Mesothelial cell of epicardium (in vitro differentiated cells): ENCODE measurements at regions not wholly inside any gene's neighbourhood (a gene's known extent, or its start where the extent isn't known, plus 50 kb on each side); places are given as distances from the start of the nearest gene placed in this dataset.
"Not testable (repeated sequence)": the region's sequence is repeated elsewhere in the genome, so short reads cannot be mapped to it uniquely, and the experiment has no call there.

ENCODE experiments used
- DNase-seq, 2 experiments: peaks; one replicate each; pipeline ENCODE4 v3.0.0; 2021; ENCODE audit warnings: low spot score in 2 of 2; ENCODE audit not compliant: unreplicated experiment in 2 of 2
- H3K27ac Mint-ChIP-seq: 2 replicates; pipeline ENCODE4 v1.8.0; 2021; ENCODE audit warnings: mixed read lengths
- H3K27me3 Mint-ChIP-seq: 2 replicates; pipeline ENCODE4 v1.8.0; 2021; ENCODE audit warnings: low read depth, mixed read lengths
- H3K36me3 Mint-ChIP-seq: 2 replicates; pipeline ENCODE4 v1.8.0; 2021; ENCODE audit warnings: mixed read lengths
- H3K4me1 Mint-ChIP-seq: 2 replicates; pipeline ENCODE4 v1.8.0; 2021; ENCODE audit warnings: mixed read lengths
- H3K4me3 Mint-ChIP-seq: 2 replicates; pipeline ENCODE4 v1.8.0; 2021; ENCODE audit warnings: mild to moderate bottlenecking, moderate library complexity, mixed read lengths
- H3K9me3 Mint-ChIP-seq: 2 replicates; pipeline ENCODE4 v1.8.0; 2021; ENCODE audit warnings: mixed read lengths
- TF ChIP-seq, protein P1 (sequence below): fragments of 200-600 bp; sonication (generic); IDR thresholded peaks from one replicate; pipeline ENCODE4 v1.5.0; 2021; ENCODE audit warnings: antibody characterized with exemption; ENCODE audit not compliant: unreplicated experiment

DNA sequence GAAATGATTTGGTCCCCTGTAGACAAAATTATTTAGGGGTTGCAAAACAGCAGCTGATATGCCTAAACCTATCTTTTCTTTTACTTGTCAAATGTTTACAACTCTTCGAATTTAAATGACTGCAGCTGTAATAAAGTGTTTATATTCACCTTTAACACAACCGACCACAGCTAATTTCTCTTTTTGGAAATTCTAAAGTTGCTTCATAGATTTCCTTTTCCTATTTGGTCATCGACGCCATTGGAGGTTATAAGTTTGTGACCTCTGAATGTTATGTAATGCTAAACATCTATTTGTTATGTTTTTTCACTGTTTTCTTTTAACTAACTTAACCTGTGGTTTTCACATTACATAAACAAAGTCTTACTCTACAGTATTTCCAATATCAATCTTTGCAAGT is 1094.9 kb upstream of the EPHA6 start:
- TF ChIP-seq, protein P1, sequence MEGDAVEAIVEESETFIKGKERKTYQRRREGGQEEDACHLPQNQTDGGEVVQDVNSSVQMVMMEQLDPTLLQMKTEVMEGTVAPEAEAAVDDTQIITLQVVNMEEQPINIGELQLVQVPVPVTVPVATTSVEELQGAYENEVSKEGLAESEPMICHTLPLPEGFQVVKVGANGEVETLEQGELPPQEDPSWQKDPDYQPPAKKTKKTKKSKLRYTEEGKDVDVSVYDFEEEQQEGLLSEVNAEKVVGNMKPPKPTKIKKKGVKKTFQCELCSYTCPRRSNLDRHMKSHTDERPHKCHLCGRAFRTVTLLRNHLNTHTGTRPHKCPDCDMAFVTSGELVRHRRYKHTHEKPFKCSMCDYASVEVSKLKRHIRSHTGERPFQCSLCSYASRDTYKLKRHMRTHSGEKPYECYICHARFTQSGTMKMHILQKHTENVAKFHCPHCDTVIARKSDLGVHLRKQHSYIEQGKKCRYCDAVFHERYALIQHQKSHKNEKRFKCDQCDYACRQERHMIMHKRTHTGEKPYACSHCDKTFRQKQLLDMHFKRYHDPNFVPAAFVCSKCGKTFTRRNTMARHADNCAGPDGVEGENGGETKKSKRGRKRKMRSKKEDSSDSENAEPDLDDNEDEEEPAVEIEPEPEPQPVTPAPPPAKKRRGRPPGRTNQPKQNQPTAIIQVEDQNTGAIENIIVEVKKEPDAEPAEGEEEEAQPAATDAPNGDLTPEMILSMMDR, result no peak
- no peak for DNase-seq
- no peak overlapping the region for H3K4me3 Mint-ChIP-seq
- no peaks in the 10 kb centered on the region for H3K36me3 Mint-ChIP-seq
- H3K4me1 Mint-ChIP-seq, result peaks cover 50% of the 10 kb centered on the region
- peak overlapping the region; percentile 91 for H3K27ac Mint-ChIP-seq
- H3K27me3 Mint-ChIP-seq, result no peaks in the 10 kb centered on the region
- no peaks in the 10 kb centered on the region for H3K9me3 Mint-ChIP-seq

DNA sequence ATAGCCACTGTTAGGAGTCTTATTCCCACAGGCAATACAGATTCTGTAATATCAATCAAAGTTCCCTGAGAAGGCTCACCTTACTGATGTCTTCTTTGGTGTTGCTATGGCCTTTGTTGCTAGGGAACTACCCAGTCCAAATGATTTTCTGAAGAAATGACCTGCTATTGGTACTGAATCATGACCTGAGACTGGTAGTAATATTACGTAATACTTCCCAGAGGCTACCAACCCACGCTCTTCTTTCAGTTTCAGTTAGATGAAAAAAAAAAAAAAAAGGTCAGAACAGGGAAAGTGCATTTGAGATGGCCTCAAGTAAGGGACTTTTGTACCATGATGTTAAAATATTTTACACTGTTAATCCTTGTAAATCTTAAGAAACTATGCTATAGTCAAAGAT is 1092.5 kb upstream of the EPHA6 start:
- H3K27me3 Mint-ChIP-seq, result no peaks in the 10 kb centered on the region
- H3K4me1 Mint-ChIP-seq, result peaks cover 32% of the 10 kb centered on the region
- no peak for DNase-seq
- TF ChIP-seq, protein P1, result no peak
- no peaks in the 10 kb centered on the region for H3K36me3 Mint-ChIP-seq
- peak overlapping the region; percentile 4 for H3K27ac Mint-ChIP-seq
- no peaks in the 10 kb centered on the region for H3K9me3 Mint-ChIP-seq
- H3K4me3 Mint-ChIP-seq, result no peak overlapping the region

DNA sequence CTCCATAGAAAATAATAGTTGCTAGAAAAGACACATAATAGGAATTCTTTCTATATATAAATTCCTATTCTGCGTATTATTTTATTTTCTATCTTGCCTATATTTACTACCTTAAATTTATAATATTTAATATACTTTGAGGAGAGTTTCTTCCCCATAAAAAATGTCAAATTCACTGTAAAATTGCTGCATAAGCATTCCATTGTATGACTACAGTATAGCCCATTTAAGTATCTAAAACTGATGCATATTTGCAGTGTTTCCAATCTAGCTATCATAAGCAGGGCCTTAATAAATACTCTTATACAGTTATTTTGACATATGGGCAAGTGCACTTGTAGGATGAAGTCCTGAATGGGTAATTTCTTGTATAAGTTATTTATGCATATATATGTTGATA is 1088.6 kb upstream of the EPHA6 start:
- Mint-ChIP-seq H3K4me3 (no peak overlapping the region), H3K27ac (no peak overlapping the region), H3K9me3 (peaks cover 14% of the 10 kb centered on the region), H3K27me3 (no peaks in the 10 kb centered on the region), H3K36me3 (no peaks in the 10 kb centered on the region), H3K4me1 (peaks cover 8% of the 10 kb centered on the region)
- no peak for DNase-seq
- TF ChIP-seq, protein P1, result no peak

DNA sequence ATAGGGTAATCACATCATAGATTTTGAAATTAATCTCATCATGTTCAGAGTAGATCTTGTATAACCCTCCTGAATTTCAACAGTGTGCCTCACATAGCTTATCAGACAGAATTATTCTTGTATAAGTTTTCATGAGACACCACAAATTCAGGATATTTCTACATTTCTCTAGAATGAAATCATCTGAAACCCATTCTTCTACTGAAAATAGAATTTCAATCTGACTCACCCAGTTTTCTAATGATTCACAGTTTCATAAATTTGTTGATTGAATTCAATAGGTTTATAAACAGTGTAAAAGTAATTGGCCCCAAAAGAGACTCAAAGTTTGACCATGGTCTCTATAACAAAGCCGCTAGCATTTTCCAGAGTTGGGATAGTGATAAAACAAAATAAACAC is 1082.6 kb upstream of the EPHA6 start:
- no peak for DNase-seq
- Mint-ChIP-seq H3K4me1 (no peaks in the 10 kb centered on the region), H3K27ac (no peak overlapping the region), H3K9me3 (peaks cover 14% of the 10 kb centered on the region), H3K27me3 (no peaks in the 10 kb centered on the region), H3K4me3 (no peak overlapping the region), H3K36me3 (no peaks in the 10 kb centered on the region)
- TF ChIP-seq, protein P1, result no peak

DNA sequence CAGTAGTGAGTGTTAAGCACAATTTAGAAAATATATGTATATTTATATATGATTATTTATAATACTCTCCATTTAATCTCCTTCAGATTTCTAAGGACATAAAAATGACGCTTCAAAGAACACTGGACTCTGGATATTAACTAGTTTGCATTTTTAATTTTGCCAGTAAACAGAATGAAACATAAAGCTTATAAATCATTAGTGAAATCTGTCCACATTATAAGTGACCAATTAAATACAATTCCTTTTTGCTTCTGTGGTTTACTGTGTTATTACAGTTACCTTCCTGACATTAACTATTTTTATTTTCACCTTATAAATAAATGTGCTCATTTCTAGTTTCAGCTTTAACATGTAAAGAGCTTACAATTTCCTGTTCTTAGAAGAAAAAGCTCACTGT is 1081.1 kb upstream of the EPHA6 start:
- H3K27me3 Mint-ChIP-seq, result no peaks in the 10 kb centered on the region
- H3K9me3 Mint-ChIP-seq, result peaks cover 12% of the 10 kb centered on the region
- H3K27ac Mint-ChIP-seq, result no peak overlapping the region
- H3K4me1 Mint-ChIP-seq, result no peaks in the 10 kb centered on the region
- no peak overlapping the region for H3K4me3 Mint-ChIP-seq
- no peaks in the 10 kb centered on the region for H3K36me3 Mint-ChIP-seq
- DNase-seq, result no peak
- TF ChIP-seq, protein P1, result no peak

DNA sequence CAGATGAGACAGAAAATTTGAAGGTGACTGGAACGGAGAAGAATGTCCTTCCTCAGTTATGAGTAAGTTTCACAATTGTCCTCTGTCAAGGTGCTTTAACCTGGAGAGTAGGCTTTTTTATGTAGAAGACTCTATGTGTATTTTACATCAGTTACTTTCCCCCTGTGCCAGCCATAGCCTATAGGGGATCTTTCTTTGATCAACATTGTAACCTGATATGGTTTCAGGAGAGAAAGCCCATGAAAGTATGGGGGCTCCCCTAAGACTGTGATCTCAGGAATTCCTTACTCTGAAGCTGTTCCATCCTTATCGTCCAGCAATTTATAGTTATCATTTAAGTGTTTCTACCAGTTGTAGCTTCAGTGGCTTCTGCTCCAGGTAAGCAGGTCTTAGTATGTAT is 1076.3 kb upstream of the EPHA6 start:
- Mint-ChIP-seq H3K4me3 (no peak overlapping the region), H3K4me1 (no peaks in the 10 kb centered on the region), H3K36me3 (no peaks in the 10 kb centered on the region), H3K27ac (no peak overlapping the region), H3K9me3 (peaks cover 6% of the 10 kb centered on the region), H3K27me3 (no peaks in the 10 kb centered on the region)
- TF ChIP-seq, protein P1, result no peak
- DNase-seq, result no peak

DNA sequence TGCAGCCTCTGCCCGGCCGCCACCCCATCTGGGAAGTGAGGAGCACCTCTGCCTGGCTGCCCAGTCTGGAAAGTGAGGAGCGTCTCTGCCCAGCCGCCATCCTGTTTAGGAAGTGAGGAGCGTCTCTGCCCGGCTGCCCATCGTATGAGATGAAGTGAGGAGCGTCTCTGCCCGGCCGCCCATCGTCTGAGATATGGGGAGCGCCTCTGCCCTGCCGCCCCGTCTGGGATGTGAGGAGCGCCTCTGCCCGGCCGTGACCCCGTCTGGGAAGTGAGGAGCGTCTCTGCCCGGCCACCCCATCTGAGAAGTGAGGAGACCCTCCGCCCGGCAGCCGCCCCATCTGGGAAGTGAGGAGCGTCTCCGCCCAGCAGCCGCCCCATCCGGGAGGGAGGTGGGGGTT is 1069.5 kb upstream of the EPHA6 start:
- not testable (repeated sequence) for H3K4me3 Mint-ChIP-seq, H3K27ac Mint-ChIP-seq

More for the DNA sequence above, 1069.5 kb upstream of the EPHA6 start:
- not testable (repeated sequence) for H3K27me3 Mint-ChIP-seq, H3K36me3 Mint-ChIP-seq, DNase-seq, H3K4me1 Mint-ChIP-seq
- H3K9me3 Mint-ChIP-seq, result peaks cover 14% of the 10 kb centered on the region
